HepG2 (cell line): ENCODE measurements at regions not wholly inside any gene's neighbourhood (a gene's known extent, or its start where the extent isn't known, plus 50 kb on each side); places are given as distances from the start of the nearest gene placed in this dataset.

Experiments
- ARHGAP35 ChIP-seq: sonication (generic); formaldehyde crosslinking; IDR thresholded peaks from 2 replicates; pipeline ENCODE4 v1.9.0; 2022; ENCODE audit warnings: mild to moderate bottlenecking, inconsistent platforms, moderate library complexity, missing genetic modification reagents, borderline replicate concordance
- FOXK1 ChIP-seq: sonication (generic); formaldehyde crosslinking; IDR thresholded peaks from 2 replicates; pipeline ENCODE4 v1.4.0; 2020; ENCODE audit warnings: low read depth, missing genetic modification reagents, borderline replicate concordance
- FOXP1 ChIP-seq, 2 experiments: fragments of 450-650 bp in 1 of 2; IDR thresholded peaks; 2 replicates each; pipeline ENCODE4 v1.6.1; 2017 to 2018; ENCODE audit warnings: antibody characterized with exemption in 1 of 2
- HMGXB4 ChIP-seq, 2 experiments: sonication (generic) in 1 of 2; formaldehyde crosslinking in 1 of 2; IDR thresholded peaks; 2 replicates each; pipeline versions ENCODE4 v1.4.0 to v1.6.1; 2018 to 2020; ENCODE audit warnings: missing genetic modification reagents in 2 of 2, borderline replicate concordance in 1 of 2, low read depth in 1 of 2, mild to moderate bottlenecking in 1 of 2, missing biosample characterization in 1 of 2
- ISL2 ChIP-seq: sonication (generic); formaldehyde crosslinking; IDR thresholded peaks from 2 replicates; pipeline ENCODE4 v1.5.0; 2020; ENCODE audit warnings: missing genetic modification reagents
- NFRKB ChIP-seq: fragments of 450-650 bp; IDR thresholded peaks from 2 replicates; pipeline ENCODE4 v1.6.1; 2017
- ZBTB39 ChIP-seq: sonication (generic); formaldehyde crosslinking; IDR thresholded peaks from 2 replicates; pipeline ENCODE4 v1.5.0; 2020; ENCODE audit warnings: missing genetic modification reagents
- ZBTB44 ChIP-seq: sonication (generic); formaldehyde crosslinking; IDR thresholded peaks from 2 replicates; pipeline ENCODE4 v1.4.0; 2020; ENCODE audit warnings: missing genetic modification reagents
- ZC3H13 ChIP-seq: sonication (generic); formaldehyde crosslinking; IDR thresholded peaks from 2 replicates; pipeline ENCODE4 v1.8.1; 2023; ENCODE audit warnings: mild to moderate bottlenecking, missing genetic modification reagents, moderate library complexity
- ZFY ChIP-seq: sonication (generic); formaldehyde crosslinking; IDR thresholded peaks from 2 replicates; pipeline ENCODE4 v1.4.0; 2020; ENCODE audit warnings: missing genetic modification reagents
- ZNF142 ChIP-seq: sonication (generic); formaldehyde crosslinking; IDR thresholded peaks from 2 replicates; pipeline ENCODE4 v1.4.0; 2020; ENCODE audit warnings: missing genetic modification reagents
- ZNF549 ChIP-seq: sonication (generic); formaldehyde crosslinking; IDR thresholded peaks from 2 replicates; pipeline ENCODE4 v1.5.0; 2020; ENCODE audit warnings: missing genetic modification reagents
- ZNF749 ChIP-seq: sonication (generic); formaldehyde crosslinking; IDR thresholded peaks from 2 replicates; pipeline ENCODE4 v1.8.0; 2022; ENCODE audit warnings: mild to moderate bottlenecking, missing genetic modification reagents, moderate library complexity, borderline replicate concordance

GRCh38 chr2:62570861-62571698, 65.1 kb upstream of the TMEM17 start (continued):
- TF ChIP-seq ZNF142 (CRISPR knock-in tag) (no peak), ZC3H13 (CRISPR knock-in tag) (peak; percentile 49; the same call in 1 of the 2 replicates), ISL2 (no peak), ZFY (CRISPR knock-in tag) (no peak), ZBTB44 (CRISPR knock-in tag) (no peak), FOXP1 (IDR thresholded peaks at IDR 0.05) (no peak), FOXP1 (CRISPR knock-in tag; IDR thresholded peaks at IDR 0.05) (no peak), ZBTB39 (CRISPR knock-in tag) (no peak), ARHGAP35 (CRISPR knock-in tag) (peak; percentile 68; the same call in 1 of the 2 replicates), NFRKB (no peak), FOXK1 (CRISPR knock-in tag) (no peak), HMGXB4 (CRISPR knock-in tag; IDR thresholded peaks at IDR 0.05; ENCODE audit: borderline replicate concordance in 1 of 2, low read depth in 1 of 2) (no peak), ZNF549 (CRISPR knock-in tag) (no peak), ZNF749 (CRISPR knock-in tag) (no peak)
